PC-3 (cell line): ENCODE measurements at regions not wholly inside any gene's neighbourhood (a gene's known extent, or its start where the extent isn't known, plus 50 kb on each side); places are given as distances from the start of the nearest gene placed in this dataset.
"Not testable (repeated sequence)": the region's sequence is repeated elsewhere in the genome, so short reads cannot be mapped to it uniquely, and the experiment has no call there.

Experiments
- ATAC-seq: fragments of 200-7000 bp; cut with Tn5 transposase; 2 replicates; pipeline ENCODE4 v1.9.1; 2020; ENCODE audit warnings: mild to moderate bottlenecking, moderate library complexity
- BruUV-seq: library from RNA; stranded (reverse); fragments of 400-500 nt; replicated peaks from 2 replicates; lab custom pipeline; 2021; lab: Mats Ljungman, UMichigan
- CTCF ChIA-PET: fragments of 300-600 bp; sonication (Branson Sonifier 250); formaldehyde crosslinking; loops from one replicate; lab custom pipeline; 2022; ENCODE audit warnings: antibody characterized with exemption; lab: Charles Lee
- POLR2A ChIA-PET: fragments of 300-600 bp; sonication (Branson Sonifier 250); formaldehyde crosslinking; loops from one replicate; lab custom pipeline; 2022; ENCODE audit warnings: antibody characterized with exemption; ENCODE audit not compliant: unreplicated experiment; lab: Charles Lee
- DNase-seq: peaks from one replicate; pipeline ENCODE4 v3.0.0-alpha.2; 2015
- H2AFZ ChIP-seq: fragments of 300-600 bp; sonication (generic); 2 replicates; pipeline ENCODE4 v1.6.0; 2016; ENCODE audit warnings: antibody characterized with exemption, low read length
- H3F3A ChIP-seq: fragments of 300-600 bp; sonication (generic); one replicate; pipeline ENCODE4 v1.6.0; 2017; ENCODE audit warnings: antibody characterized with exemption, low read length, control low read depth, mild to moderate bottlenecking; ENCODE audit not compliant: unreplicated experiment
- H3K27ac ChIP-seq: fragments of 300-600 bp; sonication (generic); 2 replicates; pipeline ENCODE4 v1.5.1; 2016; ENCODE audit warnings: mild to moderate bottlenecking, low read length
- H3K27me3 ChIP-seq: fragments of 300-600 bp; sonication (generic); 2 replicates; pipeline ENCODE4 v1.6.1; 2016; ENCODE audit warnings: low read length, mixed read lengths
- H3K36me3 ChIP-seq: fragments of 300-600 bp; sonication (generic); 2 replicates; pipeline ENCODE4 v1.6.1; 2016; ENCODE audit warnings: low read depth, mixed run types, low read length, mixed read lengths
- H3K4me1 ChIP-seq: fragments of 300-600 bp; sonication (generic); 2 replicates; pipeline ENCODE4 v1.5.1; 2016; ENCODE audit warnings: low read length; ENCODE audit not compliant: insufficient read depth
- H3K4me2 ChIP-seq: fragments of 300-600 bp; sonication (generic); 2 replicates; pipeline ENCODE4 v1.6.0; 2016; ENCODE audit warnings: low read length
- H3K4me3 ChIP-seq: fragments of 300-600 bp; sonication (generic); 2 replicates; pipeline ENCODE4 v1.5.1; 2016; ENCODE audit warnings: mild to moderate bottlenecking, low read length, mixed read lengths
- H3K79me2 ChIP-seq: fragments of 300-600 bp; sonication (generic); 2 replicates; pipeline ENCODE4 v1.6.1; 2017; ENCODE audit warnings: low read length, mixed read lengths
- H3K9ac ChIP-seq: fragments of 300-600 bp; sonication (generic); 2 replicates; pipeline ENCODE4 v1.6.0; 2016; ENCODE audit warnings: mild to moderate bottlenecking, low read length
- H3K9me2 ChIP-seq: fragments of 300-600 bp; sonication (generic); replicated peaks from 2 replicates; pipeline ENCODE4 v1.6.1; 2016; ENCODE audit warnings: mixed run types, low read length, mixed read lengths
- H3K9me3 ChIP-seq: fragments of 300-600 bp; sonication (generic); 2 replicates; pipeline ENCODE4 v1.6.1; 2016; ENCODE audit warnings: low read length, mixed read lengths
- H4K20me1 ChIP-seq: fragments of 300-600 bp; sonication (generic); 2 replicates; pipeline ENCODE4 v1.6.1; 2016; ENCODE audit warnings: low read length, mixed read lengths
- CTCF ChIP-seq: fragments of 300-600 bp; sonication (generic); conservative IDR thresholded peaks from 2 replicates; pipeline ENCODE4 v1.5.1; 2017; ENCODE audit warnings: antibody characterized with exemption, low read depth, mild to moderate bottlenecking, low read length
- EZH2 ChIP-seq: fragments of 300-600 bp; sonication (generic); IDR thresholded peaks from one replicate; pipeline ENCODE4 v1.6.1; 2017; ENCODE audit warnings: antibody characterized with exemption, mild to moderate bottlenecking, low read length; ENCODE audit not compliant: unreplicated experiment
- EZH2phosphoT487 ChIP-seq: fragments of 300-600 bp; sonication (generic); IDR thresholded peaks from 2 replicates; pipeline ENCODE4 v1.6.1; 2018; ENCODE audit warnings: mild to moderate bottlenecking, antibody characterized with exemption, low read length, borderline replicate concordance
- intact Hi-C: fragments of 100-400 bp; cut with micrococcal nuclease; formaldehyde crosslinking; loops from 2 replicates; pipeline ENCODE4 v1.9.0; 2023

- no peaks in the 10 kb centered on the region for H4K20me1 ChIP-seq
- DNase-seq (no peak), ATAC-seq (no peak)
- no peaks in the 10 kb centered on the region for H3K9me3 ChIP-seq
- ChIA-PET CTCF (no interaction called here), POLR2A (no interaction called here)
- no peak overlapping the region for H3K4me2 ChIP-seq
- no peak overlapping the region for H3K9ac ChIP-seq
- intact Hi-C loops = no loop called here
- no peaks in the 10 kb centered on the region for H3F3A ChIP-seq
- no peak overlapping the region for H3K27ac ChIP-seq
- H2AFZ ChIP-seq = no peak overlapping the region
- no peaks in the 10 kb centered on the region for H3K27me3 ChIP-seq
- TF ChIP-seq EZH2phosphoT487 (no peak), EZH2 (no peak), CTCF (no peak)
- no peaks in the 10 kb centered on the region for H3K79me2 ChIP-seq
- no peaks in the 10 kb centered on the region for H3K4me1 ChIP-seq
- no peak overlapping the region for H3K4me3 ChIP-seq
- H3K36me3 ChIP-seq = no peaks in the 10 kb centered on the region
- H3K9me2 ChIP-seq = no peaks in the 10 kb centered on the region
- no TSS peak for BruUV-seq
Observed at GRCh38 chr17:33875973-33876372, 379.1 kb upstream of the CCL2 start.

DNA sequence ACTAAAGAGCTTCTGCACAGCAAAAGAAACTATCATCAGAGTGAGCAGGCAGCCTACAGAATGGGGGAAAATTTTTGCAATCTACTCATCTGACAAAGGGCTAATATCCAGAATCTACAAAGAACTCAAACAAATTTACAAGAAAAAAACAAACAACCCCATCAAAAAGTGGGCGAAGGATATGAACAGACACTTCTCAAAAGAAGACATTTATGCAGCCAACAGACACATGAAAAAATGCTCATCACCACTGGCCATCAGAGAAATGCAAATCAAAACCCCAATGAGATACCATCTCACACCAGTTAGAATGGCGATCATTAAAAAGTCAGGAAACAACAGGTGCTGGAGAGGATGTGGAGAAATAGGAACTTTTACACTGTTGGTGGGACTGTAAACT, 372.8 kb upstream of the CCL2 start:
- H3K4me2 ChIP-seq, H3K9me2 ChIP-seq, H3F3A ChIP-seq, H4K20me1 ChIP-seq, CTCF ChIA-PET, H3K79me2 ChIP-seq, POLR2A ChIA-PET, H3K27me3 ChIP-seq, H3K4me3 ChIP-seq, H2AFZ ChIP-seq, H3K4me1 ChIP-seq, ATAC-seq, H3K27ac ChIP-seq, BruUV-seq, DNase-seq, H3K36me3 ChIP-seq, H3K9ac ChIP-seq, intact Hi-C loops, H3K9me3 ChIP-seq: not testable (repeated sequence)

DNA sequence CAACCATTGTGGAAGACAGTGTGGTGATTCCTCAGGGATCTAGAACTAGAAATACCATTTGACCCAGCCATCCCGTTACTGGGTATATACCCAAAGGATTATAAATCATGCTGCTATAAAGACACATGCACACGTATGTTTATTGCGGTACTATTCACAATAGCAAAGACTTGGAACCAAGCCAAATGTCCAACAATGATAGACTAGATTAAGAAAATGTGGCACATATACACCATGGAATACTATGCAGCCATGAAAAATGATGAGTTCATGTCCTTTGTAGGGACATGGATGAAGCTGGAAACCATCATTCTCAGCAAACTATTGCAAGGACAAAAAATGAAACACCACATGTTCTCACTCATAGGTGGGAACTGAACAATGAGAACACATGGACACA, 372.4 kb upstream of the CCL2 start:
- H4K20me1 ChIP-seq, H3K4me3 ChIP-seq, BruUV-seq, H2AFZ ChIP-seq, intact Hi-C loops, H3F3A ChIP-seq, H3K27ac ChIP-seq, H3K9ac ChIP-seq, H3K9me3 ChIP-seq, H3K27me3 ChIP-seq, H3K36me3 ChIP-seq, H3K4me2 ChIP-seq, DNase-seq, H3K79me2 ChIP-seq, H3K9me2 ChIP-seq, CTCF ChIA-PET, POLR2A ChIA-PET, ATAC-seq, H3K4me1 ChIP-seq: not testable (repeated sequence)

GRCh38 chr17:33888455-33888854, 366.6 kb upstream of the CCL2 start:
- Histone ChIP-seq H2AFZ (no peak overlapping the region), H3K27ac (no peak overlapping the region), H4K20me1 (no peaks in the 10 kb centered on the region), H3K9me2 (no peaks in the 10 kb centered on the region), H3K9ac (no peak overlapping the region), H3K4me3 (no peak overlapping the region), H3K4me1 (no peaks in the 10 kb centered on the region), H3K36me3 (no peaks in the 10 kb centered on the region), H3K9me3 (no peaks in the 10 kb centered on the region), H3F3A (no peaks in the 10 kb centered on the region), H3K79me2 (no peaks in the 10 kb centered on the region), H3K27me3 (no peaks in the 10 kb centered on the region), H3K4me2 (no peak overlapping the region)
- TF ChIP-seq CTCF = no peak
- no peak for TF ChIP-seq EZH2phosphoT487
- TF ChIP-seq EZH2 = no peak
- no TSS peak for BruUV-seq
- intact Hi-C loops = no loop called here
- ChIA-PET CTCF (no interaction called here), POLR2A (no interaction called here)
- no peak for DNase-seq
- ATAC-seq = no peak
